ENCODE measurements at regions not wholly inside any gene's neighbourhood (a gene's known extent, or its start where the extent isn't known, plus 50 kb on each side); places are given as distances from the start of the nearest gene placed in this dataset.

GRCh38 chr5:105929858-105930257, 1740.9 kb downstream of the EFNA5 start:
- no peak for ATAC-seq

GRCh38 chr5:105924366-105924765, 1746.4 kb downstream of the EFNA5 start:
- TF ChIP-seq CTCF (IDR thresholded peaks at IDR 0.05): no peak
- H3K9me3 ChIP-seq: peaks cover 0 to 9% (median 0%) of the 10 kb centered on the region in 11 donors
- H3K27me3 ChIP-seq: no peaks in the 10 kb centered on the region
- DNase-seq (no peak), ATAC-seq (no peak)
- H3K4me3 ChIP-seq: no peak overlapping the region
- H3K27ac ChIP-seq: no peak overlapping the region
- no peaks in the 10 kb centered on the region for H3K4me1 ChIP-seq
- intact Hi-C loops (cut with DNase I): no loop called here
- 67 to 70% methylated on average over 2 of the region's 2 CpGs for WGBS, 2 donors
- no peaks in the 10 kb centered on the region for H3K36me3 ChIP-seq

More at GRCh38 chr5:105929858-105930257, 1740.9 kb downstream of the EFNA5 start:
- intact Hi-C loops (cut with DNase I): no loop called here
- Histone ChIP-seq H3K27ac (no peak overlapping the region), H3K27me3 (no peaks in the 10 kb centered on the region), H3K4me3 (no peak overlapping the region), H3K4me1 (peaks cover 0 to 3% (median 0%) of the 10 kb centered on the region in 9 donors), H3K36me3 (no peaks in the 10 kb centered on the region), H3K9me3 (peaks cover 0 to 2% (median 0%) of the 10 kb centered on the region in 11 donors)
- DNase-seq: no peak
- WGBS, 2 donors: 69 to 79% methylated on average over 1 of the region's 1 CpG
- TF ChIP-seq CTCF (IDR thresholded peaks at IDR 0.05): no peak

- TF ChIP-seq CTCF (IDR thresholded peaks at IDR 0.05): no peak
- DNase-seq: no peak
- Histone ChIP-seq H3K27ac (no peak overlapping the region), H3K27me3 (no peaks in the 10 kb centered on the region), H3K4me3 (no peak overlapping the region), H3K36me3 (no peaks in the 10 kb centered on the region), H3K4me1 (no peaks in the 10 kb centered on the region), H3K9me3 (peaks cover 0 to 15% (median 0%) of the 10 kb centered on the region in 11 donors)
- 77 to 79% methylated on average over 1 of the region's 1 CpG for WGBS, 2 donors
- intact Hi-C loops (cut with DNase I): no loop called here
- ATAC-seq: no peak
Measured at GRCh38 chr5:105922574-105922973, 1748.2 kb downstream of the EFNA5 start.

- no peaks in the 10 kb centered on the region for H3K36me3 ChIP-seq
- TF ChIP-seq CTCF (IDR thresholded peaks at IDR 0.05): no peak
- H3K4me3 ChIP-seq: no peak overlapping the region
- H3K4me1 ChIP-seq: no peaks in the 10 kb centered on the region
- DNase-seq: no peak
- intact Hi-C loops (cut with DNase I): no loop called here
- H3K27me3 ChIP-seq: no peaks in the 10 kb centered on the region
- no peak overlapping the region for H3K27ac ChIP-seq
- no peak for ATAC-seq
- peaks cover 0 to 15% (median 0%) of the 10 kb centered on the region in 11 donors for H3K9me3 ChIP-seq
Measured at GRCh38 chr5:105922080-105922479, 1748.7 kb downstream of the EFNA5 start.
